ENCODE measurements at regions not wholly inside any gene's neighbourhood (a gene's known extent, or its start where the extent isn't known, plus 50 kb on each side); places are given as distances from the start of the nearest gene placed in this dataset.

DNA sequence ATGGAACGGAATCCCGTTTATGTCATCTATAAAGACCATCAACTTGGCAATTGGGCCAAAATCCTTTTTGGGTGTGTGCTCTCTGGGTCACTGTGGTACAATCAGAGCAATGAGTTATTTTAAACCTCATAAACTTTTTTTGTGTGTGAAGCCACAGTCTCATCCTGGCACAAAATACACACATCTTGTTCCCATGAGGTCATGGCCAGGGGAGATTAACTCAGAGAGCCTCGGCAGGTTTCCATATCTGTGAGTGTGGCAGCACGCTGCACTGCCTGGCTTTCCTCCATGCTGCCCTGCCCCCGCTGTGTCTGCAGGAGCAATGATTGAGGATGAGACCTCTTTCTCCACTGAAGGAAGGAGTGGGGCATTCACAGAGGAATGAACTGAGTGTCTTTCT, 54.0 kb upstream of the DLG1 start:
- TF ChIP-seq, protein P1, sequence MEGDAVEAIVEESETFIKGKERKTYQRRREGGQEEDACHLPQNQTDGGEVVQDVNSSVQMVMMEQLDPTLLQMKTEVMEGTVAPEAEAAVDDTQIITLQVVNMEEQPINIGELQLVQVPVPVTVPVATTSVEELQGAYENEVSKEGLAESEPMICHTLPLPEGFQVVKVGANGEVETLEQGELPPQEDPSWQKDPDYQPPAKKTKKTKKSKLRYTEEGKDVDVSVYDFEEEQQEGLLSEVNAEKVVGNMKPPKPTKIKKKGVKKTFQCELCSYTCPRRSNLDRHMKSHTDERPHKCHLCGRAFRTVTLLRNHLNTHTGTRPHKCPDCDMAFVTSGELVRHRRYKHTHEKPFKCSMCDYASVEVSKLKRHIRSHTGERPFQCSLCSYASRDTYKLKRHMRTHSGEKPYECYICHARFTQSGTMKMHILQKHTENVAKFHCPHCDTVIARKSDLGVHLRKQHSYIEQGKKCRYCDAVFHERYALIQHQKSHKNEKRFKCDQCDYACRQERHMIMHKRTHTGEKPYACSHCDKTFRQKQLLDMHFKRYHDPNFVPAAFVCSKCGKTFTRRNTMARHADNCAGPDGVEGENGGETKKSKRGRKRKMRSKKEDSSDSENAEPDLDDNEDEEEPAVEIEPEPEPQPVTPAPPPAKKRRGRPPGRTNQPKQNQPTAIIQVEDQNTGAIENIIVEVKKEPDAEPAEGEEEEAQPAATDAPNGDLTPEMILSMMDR (IDR thresholded peaks at IDR 0.05; ENCODE audit: low read length, missing control alignments) = no peak
- DNase-seq (ENCODE audit: low read depth) = peak; percentile 62
- no peak overlapping the region for H3K4me3 ChIP-seq (replicated peaks; ENCODE audit: low read depth, low read length)

DNA sequence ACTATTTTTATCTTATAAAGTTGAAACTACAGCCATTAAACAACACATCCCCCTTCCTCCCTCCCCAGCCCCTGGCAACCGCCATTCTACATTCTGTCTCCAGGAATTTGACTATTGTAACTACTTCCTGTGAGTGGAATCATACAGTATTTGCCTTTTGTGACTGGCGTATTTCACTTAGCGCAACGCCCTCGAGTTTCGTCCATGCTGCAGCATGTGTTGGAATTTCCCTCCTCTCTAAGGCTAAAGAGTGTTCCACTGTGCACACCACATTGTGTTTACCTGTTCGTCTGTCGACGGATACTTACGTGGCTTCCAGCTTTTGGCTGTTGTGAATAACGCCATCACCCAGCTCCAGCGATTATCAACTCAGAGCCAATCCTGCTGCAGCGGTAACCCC, 52.0 kb upstream of the DLG1 start:
- H3K4me3 ChIP-seq (replicated peaks; ENCODE audit: low read depth, low read length) = no peak overlapping the region
- DNase-seq (ENCODE audit: low read depth) = no peak
- TF ChIP-seq, protein P1 (IDR thresholded peaks at IDR 0.05; ENCODE audit: low read length, missing control alignments) = no peak

DNA sequence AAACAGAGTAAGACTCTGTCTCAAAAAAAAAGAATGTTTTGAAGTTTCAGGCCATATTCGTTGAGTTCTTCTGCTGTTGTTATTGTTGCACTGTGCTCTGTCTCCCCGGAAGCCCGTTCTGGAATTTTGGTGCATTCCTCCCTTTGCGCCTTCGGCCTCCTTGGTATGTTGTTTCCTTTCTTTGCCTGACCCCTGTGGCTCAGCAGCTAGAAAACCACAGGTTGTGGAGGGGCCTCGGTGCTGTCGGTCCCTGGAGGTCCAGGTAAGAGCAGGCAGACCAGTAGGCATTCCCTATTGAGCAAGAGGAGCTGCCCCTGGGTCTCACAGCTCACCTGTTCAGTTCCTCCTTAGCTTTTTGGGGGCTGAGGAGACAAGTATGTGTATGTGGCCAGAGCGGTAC, 51.0 kb upstream of the DLG1 start:
- DNase-seq (ENCODE audit: low read depth) = no peak
- TF ChIP-seq, protein P1 (IDR thresholded peaks at IDR 0.05; ENCODE audit: low read length, missing control alignments) = no peak
- H3K4me3 ChIP-seq (replicated peaks; ENCODE audit: low read depth, low read length) = no peak overlapping the region
